ENCODE measurements at regions not wholly inside any gene's neighbourhood (a gene's known extent, or its start where the extent isn't known, plus 50 kb on each side); places are given as distances from the start of the nearest gene placed in this dataset.

GRCh38 chr5:33209252-33209651 is 231.5 kb upstream of the TARS1 start:
- TF ChIP-seq CTCF (IDR thresholded peaks at IDR 0.05 in 4 of 5, conservative IDR thresholded peaks at IDR 0.05 in 1 of 5): no peak
- no peak for TF ChIP-seq POLR2A (IDR thresholded peaks at IDR 0.05)
